Kidney epithelial cell (primary cell): ENCODE measurements at regions not wholly inside any gene's neighbourhood (a gene's known extent, or its start where the extent isn't known, plus 50 kb on each side); places are given as distances from the start of the nearest gene placed in this dataset.
"Not testable (repeated sequence)": the region's sequence is repeated elsewhere in the genome, so short reads cannot be mapped to it uniquely, and the experiment has no call there.

ENCODE experiments used
- DNase-seq: peaks from one replicate; pipeline ENCODE4 v3.0.0-alpha.2; 2010; ENCODE audit warnings: low read depth
- H3K27me3 ChIP-seq: 2 replicates; pipeline ENCODE4 v1.6.0; 2011; ENCODE audit warnings: low read length; ENCODE audit not compliant: control insufficient read depth, insufficient read depth
- H3K36me3 ChIP-seq: 2 replicates; pipeline ENCODE4 v1.5.1; 2011; ENCODE audit warnings: low read length; ENCODE audit not compliant: control insufficient read depth, insufficient read depth
- H3K4me3 ChIP-seq: 2 replicates; pipeline ENCODE4 v1.5.1; 2011; ENCODE audit warnings: low read depth, mild to moderate bottlenecking, control low read depth, low read length
- CTCF ChIP-seq: IDR thresholded peaks from 2 replicates; pipeline ENCODE4 v1.5.1; 2011; ENCODE audit warnings: mild to moderate bottlenecking, moderate library complexity, low read length, control low read depth, inconsistent platforms; ENCODE audit not compliant: insufficient read depth, poor library complexity, severe bottlenecking

DNA sequence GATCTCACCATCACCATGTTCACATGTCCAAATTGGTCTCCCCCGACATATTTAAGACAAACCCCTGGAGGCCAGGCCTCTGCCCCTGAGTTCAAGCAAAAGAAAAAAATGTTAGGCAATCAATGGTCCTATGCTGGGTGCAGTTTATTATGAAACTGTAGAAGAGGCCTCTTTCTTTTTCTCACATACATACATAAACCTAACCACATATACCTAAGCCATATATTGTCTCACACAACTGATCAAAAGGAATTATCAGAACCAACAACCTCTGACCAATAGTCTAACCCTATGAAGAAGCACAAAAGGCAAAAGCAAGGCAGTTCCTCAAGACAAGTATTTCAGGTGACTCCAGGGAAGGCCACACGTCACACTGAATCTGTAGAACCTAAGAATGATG is 49.9 kb downstream of the ILRUN start:
- H3K27me3 ChIP-seq: no peaks in the 10 kb centered on the region
- no peaks in the 10 kb centered on the region for H3K36me3 ChIP-seq
- no peak overlapping the region for H3K4me3 ChIP-seq
- no peak for TF ChIP-seq CTCF
- no peak for DNase-seq

- no peaks in the 10 kb centered on the region for H3K36me3 ChIP-seq
- no peak overlapping the region for H3K4me3 ChIP-seq
- TF ChIP-seq CTCF: no peak
- DNase-seq: no peak
- no peaks in the 10 kb centered on the region for H3K27me3 ChIP-seq
Observed at GRCh38 chr6:34645627-34646026, 50.9 kb downstream of the ILRUN start.

- TF ChIP-seq CTCF: no peak
- Histone ChIP-seq H3K4me3 (no peak overlapping the region), H3K27me3 (no peaks in the 10 kb centered on the region), H3K36me3 (no peaks in the 10 kb centered on the region)
- no peak for DNase-seq
Observed at GRCh38 chr6:34644716-34645115, 51.9 kb downstream of the ILRUN start.

DNA sequence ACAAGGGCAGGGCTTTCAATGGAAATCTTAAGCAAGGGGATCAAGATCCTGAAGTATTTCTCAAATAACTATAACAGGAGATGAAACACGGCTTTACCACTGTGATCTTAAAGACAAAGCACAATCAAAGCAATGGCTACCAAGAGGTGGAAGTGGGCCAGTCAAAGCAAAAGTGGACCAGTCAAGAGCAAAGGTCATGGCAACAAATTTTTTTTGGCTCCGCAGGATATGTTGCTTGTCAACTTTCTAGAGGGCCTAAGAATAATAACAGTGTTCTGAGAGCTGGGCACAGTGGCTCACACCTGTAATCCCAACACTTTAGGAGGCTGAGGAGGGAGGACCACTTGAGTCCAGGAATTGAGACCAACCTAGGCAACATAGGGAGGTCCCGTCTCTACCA is 54.1 kb downstream of the ILRUN start:
- no peak for TF ChIP-seq CTCF
- Histone ChIP-seq H3K4me3 (no peak overlapping the region), H3K36me3 (no peaks in the 10 kb centered on the region), H3K27me3 (no peaks in the 10 kb centered on the region)
- DNase-seq: no peak

GRCh38 chr6:34640074-34640849 is 56.3 kb downstream of the ILRUN start:
- not testable (repeated sequence) for DNase-seq, H3K36me3 ChIP-seq, H3K27me3 ChIP-seq

DNA sequence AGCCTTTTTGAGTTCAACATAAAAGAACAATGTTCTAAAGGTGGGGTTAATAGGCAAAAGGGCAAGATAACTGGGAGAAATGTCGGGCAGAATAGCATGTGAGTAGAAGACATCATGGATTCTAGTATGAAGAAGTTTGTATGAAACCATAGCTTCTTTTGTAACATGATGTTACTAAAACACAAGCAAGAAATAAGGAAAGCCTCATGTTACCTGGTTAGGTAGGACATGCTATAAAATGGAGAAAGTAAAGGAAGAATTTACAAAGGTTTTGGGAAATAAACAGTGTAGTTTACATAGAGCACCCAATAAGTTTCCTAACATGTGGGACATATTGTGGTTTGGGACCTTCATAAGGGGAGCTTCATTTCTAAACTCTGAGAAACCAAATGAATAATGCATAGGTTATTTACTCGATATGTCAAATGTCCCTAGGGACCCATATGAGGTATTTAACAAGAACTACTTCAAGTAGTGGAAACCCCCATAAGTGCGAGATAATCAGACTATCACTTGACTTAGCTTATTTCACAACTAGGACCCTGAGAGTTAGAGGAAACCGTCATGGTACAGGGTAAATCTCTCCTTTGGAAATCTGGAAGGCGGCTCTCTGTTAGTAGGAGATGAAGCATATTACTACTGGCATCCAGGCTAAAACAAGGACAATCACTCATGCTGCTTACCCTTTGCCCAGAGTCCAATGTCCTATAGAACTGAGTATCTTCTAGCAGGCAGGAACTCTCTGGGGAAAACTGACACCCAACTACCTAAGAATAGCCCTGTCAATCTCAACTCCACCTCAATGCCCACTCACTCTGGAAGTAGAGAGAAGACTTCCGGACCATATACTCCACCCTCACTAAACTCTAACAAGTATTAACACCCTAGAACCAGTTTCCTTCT is 57.5 kb downstream of the ILRUN start:
- H3K4me3 ChIP-seq: no peak overlapping the region
- no peak for TF ChIP-seq CTCF

More at GRCh38 chr6:34640074-34640849, 56.3 kb downstream of the ILRUN start:
- not testable (repeated sequence) for H3K4me3 ChIP-seq

More for the DNA sequence above, 57.5 kb downstream of the ILRUN start:
- Histone ChIP-seq H3K27me3 (no peaks in the 10 kb centered on the region), H3K36me3 (no peaks in the 10 kb centered on the region)
- no peak for DNase-seq
